Nephron (organoid): ENCODE measurements at regions not wholly inside any gene's neighbourhood (a gene's known extent, or its start where the extent isn't known, plus 50 kb on each side); places are given as distances from the start of the nearest gene placed in this dataset.

Source experiments
- H3K27ac Mint-ChIP-seq, 3 experiments: 2 replicates each; pipeline ENCODE4 v1.8.0; 2020; ENCODE audit warnings: mixed read lengths in 3 of 3, mild to moderate bottlenecking in 2 of 3, moderate library complexity in 1 of 3
- H3K27me3 Mint-ChIP-seq: 2 replicates; pipeline ENCODE4 v1.8.0; 2021; ENCODE audit warnings: low read depth, mild to moderate bottlenecking, moderate library complexity, mixed read lengths
- H3K36me3 Mint-ChIP-seq: 2 replicates; pipeline ENCODE4 v1.8.0; 2020; ENCODE audit warnings: low read depth, mixed read lengths
- H3K4me1 Mint-ChIP-seq: 2 replicates; pipeline ENCODE4 v1.8.0; 2020; ENCODE audit warnings: mixed read lengths
- H3K4me3 Mint-ChIP-seq, 3 experiments: 2 replicates each; pipeline ENCODE4 v1.8.0; 2020; ENCODE audit warnings: mild to moderate bottlenecking in 3 of 3, mixed read lengths in 3 of 3, moderate library complexity in 2 of 3
- H3K9me3 Mint-ChIP-seq: 2 replicates; pipeline ENCODE4 v1.8.0; 2020; ENCODE audit warnings: mixed read lengths
- TF ChIP-seq, protein P1 (sequence below), 3 experiments: fragments of 200-600 bp; sonication (generic); IDR thresholded peaks; one replicate each; pipeline ENCODE4 v1.5.0; 2021; ENCODE audit warnings: antibody characterized with exemption in 3 of 3; ENCODE audit not compliant: unreplicated experiment in 3 of 3

DNA sequence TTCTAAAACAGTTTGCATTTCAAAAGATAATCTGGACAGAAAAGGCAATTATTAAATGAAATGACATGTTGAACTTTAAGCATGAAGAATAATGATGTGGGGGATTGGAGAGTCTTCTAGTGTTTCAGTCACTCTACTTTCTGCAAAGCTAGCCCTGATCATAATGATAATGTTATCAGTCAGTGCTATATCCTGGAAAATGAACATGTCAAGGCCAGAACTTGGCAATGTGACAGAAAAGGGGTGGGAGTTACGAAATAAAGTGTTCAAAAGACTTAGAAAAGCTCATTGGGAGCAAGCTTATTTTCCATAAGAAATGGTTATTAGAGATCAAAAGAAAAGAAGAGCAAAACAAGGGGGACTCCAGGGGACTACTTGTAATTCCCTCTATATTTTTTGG is 288.5 kb upstream of the SLC8A1 start:
- H3K27ac Mint-ChIP-seq: peak overlapping the region in 1 of 3 experiments; percentile 78
- no peaks in the 10 kb centered on the region for H3K4me1 Mint-ChIP-seq
- H3K9me3 Mint-ChIP-seq: no peaks in the 10 kb centered on the region
- TF ChIP-seq, protein P1, sequence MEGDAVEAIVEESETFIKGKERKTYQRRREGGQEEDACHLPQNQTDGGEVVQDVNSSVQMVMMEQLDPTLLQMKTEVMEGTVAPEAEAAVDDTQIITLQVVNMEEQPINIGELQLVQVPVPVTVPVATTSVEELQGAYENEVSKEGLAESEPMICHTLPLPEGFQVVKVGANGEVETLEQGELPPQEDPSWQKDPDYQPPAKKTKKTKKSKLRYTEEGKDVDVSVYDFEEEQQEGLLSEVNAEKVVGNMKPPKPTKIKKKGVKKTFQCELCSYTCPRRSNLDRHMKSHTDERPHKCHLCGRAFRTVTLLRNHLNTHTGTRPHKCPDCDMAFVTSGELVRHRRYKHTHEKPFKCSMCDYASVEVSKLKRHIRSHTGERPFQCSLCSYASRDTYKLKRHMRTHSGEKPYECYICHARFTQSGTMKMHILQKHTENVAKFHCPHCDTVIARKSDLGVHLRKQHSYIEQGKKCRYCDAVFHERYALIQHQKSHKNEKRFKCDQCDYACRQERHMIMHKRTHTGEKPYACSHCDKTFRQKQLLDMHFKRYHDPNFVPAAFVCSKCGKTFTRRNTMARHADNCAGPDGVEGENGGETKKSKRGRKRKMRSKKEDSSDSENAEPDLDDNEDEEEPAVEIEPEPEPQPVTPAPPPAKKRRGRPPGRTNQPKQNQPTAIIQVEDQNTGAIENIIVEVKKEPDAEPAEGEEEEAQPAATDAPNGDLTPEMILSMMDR (IDR thresholded peaks at IDR 0.05; ENCODE audit: unreplicated experiment in 3 of 3): no peak
- no peak overlapping the region for H3K4me3 Mint-ChIP-seq
- no peaks in the 10 kb centered on the region for H3K36me3 Mint-ChIP-seq
- no peaks in the 10 kb centered on the region for H3K27me3 Mint-ChIP-seq

DNA sequence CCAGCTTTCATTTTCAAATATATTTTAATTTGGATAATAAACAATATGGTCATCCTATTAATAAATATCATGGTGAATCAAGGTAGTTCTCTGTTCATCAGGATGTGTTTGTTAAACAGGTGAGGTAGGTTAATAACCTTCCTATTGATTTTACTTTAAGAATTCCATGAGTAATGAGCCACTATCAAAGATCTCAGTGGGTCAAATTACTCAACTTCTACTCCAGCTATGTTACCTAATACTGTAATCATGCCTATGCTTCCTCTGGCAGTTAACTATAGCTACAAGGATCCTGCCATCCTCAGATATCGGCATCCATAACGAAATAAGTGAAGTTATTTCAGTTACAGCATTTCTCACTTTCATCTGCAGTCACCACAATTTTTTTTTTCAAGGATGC is 289.6 kb upstream of the SLC8A1 start:
- Mint-ChIP-seq H3K4me3 (no peak overlapping the region), H3K4me1 (no peaks in the 10 kb centered on the region), H3K27me3 (no peaks in the 10 kb centered on the region), H3K9me3 (no peaks in the 10 kb centered on the region), H3K36me3 (no peaks in the 10 kb centered on the region), H3K27ac (no peak overlapping the region)
- TF ChIP-seq, protein P1 (IDR thresholded peaks at IDR 0.05; ENCODE audit: unreplicated experiment in 3 of 3): no peak

DNA sequence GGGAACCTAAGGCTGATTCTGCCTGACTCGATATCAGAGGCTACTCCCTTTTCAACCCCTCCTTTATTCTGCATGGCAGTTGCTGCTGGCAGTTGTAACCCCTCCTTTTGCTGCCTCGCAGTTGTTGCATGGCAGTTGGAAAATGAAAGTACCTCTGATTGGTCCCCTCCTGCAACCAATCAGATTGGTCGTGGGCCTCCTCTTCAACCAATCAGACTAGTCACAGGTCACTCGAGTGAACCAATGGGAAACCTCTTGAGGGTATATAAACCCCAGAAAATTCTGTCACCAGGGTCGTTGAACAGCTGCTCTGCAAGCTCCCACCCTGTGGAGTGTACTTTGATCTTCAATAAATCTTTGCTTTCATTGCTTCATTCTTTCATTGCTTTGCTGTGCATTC is 294.3 kb upstream of the SLC8A1 start:
- Mint-ChIP-seq H3K9me3 (no peaks in the 10 kb centered on the region), H3K4me3 (no peak overlapping the region), H3K27me3 (no peaks in the 10 kb centered on the region), H3K4me1 (no peaks in the 10 kb centered on the region), H3K36me3 (no peaks in the 10 kb centered on the region), H3K27ac (no peak overlapping the region)
- TF ChIP-seq, protein P1 (IDR thresholded peaks at IDR 0.05; ENCODE audit: unreplicated experiment in 3 of 3): no peak

DNA sequence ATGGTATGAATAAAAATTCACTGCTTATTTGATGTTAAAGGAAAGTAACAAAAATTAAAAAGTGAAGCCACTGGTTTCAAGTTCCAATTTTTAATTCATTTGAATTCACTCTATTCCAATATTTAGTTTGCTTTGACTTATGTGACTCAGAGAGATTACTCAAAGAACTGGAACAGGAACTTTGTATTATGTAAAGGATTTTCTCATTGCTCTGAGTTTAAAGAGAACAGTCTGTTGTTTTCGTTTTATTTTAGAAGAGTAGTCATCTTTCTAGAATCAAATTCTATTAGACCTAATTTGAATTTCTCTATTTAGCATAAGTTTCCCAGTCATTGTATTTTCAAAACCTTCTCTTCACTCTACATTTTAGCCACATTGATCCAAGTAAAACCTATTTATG is 300.1 kb upstream of the SLC8A1 start:
- Mint-ChIP-seq H3K4me3 (no peak overlapping the region), H3K27me3 (no peaks in the 10 kb centered on the region), H3K4me1 (no peaks in the 10 kb centered on the region), H3K36me3 (no peaks in the 10 kb centered on the region), H3K27ac (no peak overlapping the region), H3K9me3 (no peaks in the 10 kb centered on the region)
- TF ChIP-seq, protein P1 (IDR thresholded peaks at IDR 0.05; ENCODE audit: unreplicated experiment in 3 of 3): no peak

DNA sequence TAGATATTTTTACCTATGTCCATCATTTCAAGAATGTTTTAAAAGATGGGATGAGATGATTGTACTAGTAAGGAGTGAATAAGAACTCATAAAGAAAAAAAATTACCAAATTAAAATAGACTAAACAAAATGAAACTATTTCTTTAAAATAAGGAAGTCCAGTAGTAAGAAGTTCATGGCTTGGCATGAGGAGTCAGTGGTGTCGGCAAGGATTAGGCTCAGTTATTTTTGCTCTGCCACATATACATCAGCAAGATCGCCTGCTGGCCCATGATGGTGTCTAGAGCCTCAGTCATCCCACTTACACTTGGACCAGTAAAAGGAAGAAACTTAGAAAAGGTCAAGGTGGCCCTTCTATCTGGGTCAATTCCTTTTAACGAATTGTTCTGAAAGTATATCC is 300.9 kb upstream of the SLC8A1 start:
- TF ChIP-seq, protein P1 (IDR thresholded peaks at IDR 0.05; ENCODE audit: unreplicated experiment in 3 of 3): no peak
- no peak overlapping the region for H3K27ac Mint-ChIP-seq
- H3K27me3 Mint-ChIP-seq: no peaks in the 10 kb centered on the region
- H3K4me1 Mint-ChIP-seq: no peaks in the 10 kb centered on the region
- H3K9me3 Mint-ChIP-seq: no peaks in the 10 kb centered on the region
- H3K4me3 Mint-ChIP-seq: no peak overlapping the region
- H3K36me3 Mint-ChIP-seq: no peaks in the 10 kb centered on the region

DNA sequence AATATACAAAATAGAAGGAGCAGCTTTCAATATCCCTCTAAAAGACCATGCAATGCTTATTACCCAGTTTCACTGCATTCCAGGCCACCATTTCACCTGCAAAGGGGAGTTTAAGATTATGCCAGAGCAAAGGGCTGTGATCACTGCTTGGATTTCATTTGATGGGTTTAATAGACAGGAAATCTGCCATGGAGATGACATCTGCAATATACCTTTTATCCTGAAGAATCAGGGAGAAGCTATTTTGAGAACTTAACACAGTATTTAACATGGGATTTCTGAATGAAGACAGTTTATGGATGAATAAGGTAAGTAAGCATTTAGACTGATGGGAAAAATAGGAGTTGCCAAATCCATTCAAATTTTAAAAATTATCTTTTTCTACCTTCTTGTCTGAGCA is 303.0 kb upstream of the SLC8A1 start:
- Mint-ChIP-seq H3K4me1 (no peaks in the 10 kb centered on the region), H3K36me3 (no peaks in the 10 kb centered on the region), H3K27me3 (no peaks in the 10 kb centered on the region), H3K9me3 (no peaks in the 10 kb centered on the region), H3K4me3 (no peak overlapping the region), H3K27ac (no peak overlapping the region)
- TF ChIP-seq, protein P1 (IDR thresholded peaks at IDR 0.05; ENCODE audit: unreplicated experiment in 3 of 3): no peak
